ENCODE measurements at regions not wholly inside any gene's neighbourhood (a gene's known extent, or its start where the extent isn't known, plus 50 kb on each side); places are given as distances from the start of the nearest gene placed in this dataset.
"Not testable (repeated sequence)": the region's sequence is repeated elsewhere in the genome, so short reads cannot be mapped to it uniquely, and the experiment has no call there.

GRCh38 chr5:56763711-56764466, 51.5 kb upstream of the MAP3K1 start:
- DNase-seq (ENCODE audit: low read depth), result peak; percentile 33

- no peak for DNase-seq (ENCODE audit: low read depth)
Observed at GRCh38 chr5:56763182-56763581, 52.2 kb upstream of the MAP3K1 start.

GRCh38 chr5:56761151-56761885, 54.0 kb upstream of the MAP3K1 start:
- no peak for DNase-seq (ENCODE audit: low read depth)

GRCh38 chr5:56760723-56761122, 54.6 kb upstream of the MAP3K1 start:
- no peak for DNase-seq (ENCODE audit: low read depth)

- no peak for DNase-seq (ENCODE audit: low read depth)
Observed at GRCh38 chr5:56759521-56760216, 55.7 kb upstream of the MAP3K1 start.

GRCh38 chr5:56757077-56757476, 58.3 kb upstream of the MAP3K1 start:
- no peak for DNase-seq (ENCODE audit: low read depth)

- DNase-seq (ENCODE audit: low read depth), result no peak
Observed at GRCh38 chr5:56755036-56755555, 60.3 kb upstream of the MAP3K1 start.

GRCh38 chr5:56753588-56753987, 61.8 kb upstream of the MAP3K1 start:
- DNase-seq (ENCODE audit: low read depth), result not testable (repeated sequence)

GRCh38 chr5:56751572-56752313, 63.6 kb upstream of the MAP3K1 start:
- DNase-seq (ENCODE audit: low read depth), result no peak

- DNase-seq (ENCODE audit: low read depth), result no peak
Observed at GRCh38 chr5:56749842-56750241, 65.5 kb upstream of the MAP3K1 start.

GRCh38 chr5:56746553-56747339, 68.6 kb upstream of the MAP3K1 start:
- no peak for DNase-seq (ENCODE audit: low read depth)

- no peak for DNase-seq (ENCODE audit: low read depth)
Observed at GRCh38 chr5:56745864-56746263, 69.5 kb upstream of the MAP3K1 start.

- no peak for DNase-seq (ENCODE audit: low read depth)
Observed at GRCh38 chr5:56740868-56741267, 74.5 kb upstream of the MAP3K1 start.

GRCh38 chr5:56739990-56740389, 75.4 kb upstream of the MAP3K1 start:
- no peak for DNase-seq (ENCODE audit: low read depth)

GRCh38 chr5:56737951-56738606, 77.3 kb upstream of the MAP3K1 start:
- DNase-seq (ENCODE audit: low read depth), result no peak

GRCh38 chr5:56737002-56737621, 78.2 kb upstream of the MAP3K1 start:
- DNase-seq (ENCODE audit: low read depth), result no peak

- no peak for DNase-seq (ENCODE audit: low read depth)
Observed at GRCh38 chr5:56735849-56736641, 79.3 kb upstream of the MAP3K1 start.

GRCh38 chr5:56734091-56734694, 81.2 kb upstream of the MAP3K1 start:
- no peak for DNase-seq (ENCODE audit: low read depth)

- no peak for DNase-seq (ENCODE audit: low read depth)
Observed at GRCh38 chr5:56733580-56733979, 81.8 kb upstream of the MAP3K1 start.

Measured in CMK (cell line).